Neural cell (in vitro differentiated cells): ENCODE measurements at regions not wholly inside any gene's neighbourhood (a gene's known extent, or its start where the extent isn't known, plus 50 kb on each side); places are given as distances from the start of the nearest gene placed in this dataset.

Experiments
- H2AFZ ChIP-seq: fragments of 200-600, 300-800 bp; sonication (generic), shearing (Covaris generic); 2 replicates; pipeline ENCODE4 v1.6.0; 2014; ENCODE audit warnings: low read depth, mild to moderate bottlenecking, antibody characterized with exemption, low read length, moderate library complexity
- H3F3A ChIP-seq: fragments of 200-600 bp; shearing (Covaris generic); 2 replicates; pipeline ENCODE4 v1.6.1; 2016; ENCODE audit warnings: mild to moderate bottlenecking, moderate library complexity, mixed read lengths, antibody characterized with exemption, low read length; ENCODE audit not compliant: insufficient read depth, poor library complexity, severe bottlenecking
- H3K27ac ChIP-seq: fragments of 200-600, 300-800 bp; sonication (generic), shearing (Covaris generic); 2 replicates; pipeline ENCODE4 v1.5.1; 2014; ENCODE audit warnings: mild to moderate bottlenecking, low read length, moderate library complexity
- H3K27me3 ChIP-seq: fragments of 300-800, 200-600 bp; sonication (generic), shearing (Covaris generic); 2 replicates; pipeline ENCODE4 v1.6.0; 2014; ENCODE audit warnings: mild to moderate bottlenecking, low read depth, low read length, moderate library complexity; ENCODE audit not compliant: insufficient read depth
- H3K36me3 ChIP-seq: fragments of 300-800, 200-600 bp; sonication (generic), shearing (Covaris generic); 2 replicates; pipeline ENCODE4 v1.5.1; 2014; ENCODE audit warnings: mild to moderate bottlenecking, antibody characterized with exemption, low read length, moderate library complexity; ENCODE audit not compliant: insufficient read depth
- H3K4me2 ChIP-seq: fragments of 300-800, 200-600 bp; sonication (generic), shearing (Covaris generic); 2 replicates; pipeline ENCODE4 v1.6.0; 2014; ENCODE audit warnings: mild to moderate bottlenecking, low read length
- H3K4me3 ChIP-seq: fragments of 300-800, 200-600 bp; sonication (generic), shearing (Covaris generic); 2 replicates; pipeline ENCODE4 v1.5.1; 2014; ENCODE audit warnings: mild to moderate bottlenecking, low read length, moderate library complexity
- H3K79me2 ChIP-seq: fragments of 200-600 bp; shearing (Covaris generic); replicated peaks from 2 replicates; pipeline ENCODE4 v1.6.0; 2014; ENCODE audit warnings: mild to moderate bottlenecking, low read length, moderate library complexity; ENCODE audit not compliant: insufficient read depth
- H3K9ac ChIP-seq: fragments of 300-800, 200-600 bp; sonication (generic), shearing (Covaris generic); 2 replicates; pipeline ENCODE4 v1.6.1; 2016; ENCODE audit warnings: mild to moderate bottlenecking, low read length, mixed read lengths
- H3K9me2 ChIP-seq: fragments of 200-600 bp; shearing (Covaris generic); 2 replicates; pipeline ENCODE4 v1.6.1; 2016; ENCODE audit warnings: mild to moderate bottlenecking, low read length, mixed read lengths; ENCODE audit not compliant: insufficient read depth
- H3K9me3 ChIP-seq: fragments of 200-600, 300-800 bp; sonication (generic), shearing (Covaris generic); 2 replicates; pipeline ENCODE4 v1.6.1; 2016; ENCODE audit warnings: mild to moderate bottlenecking, mixed run types, low read length, moderate library complexity, mixed read lengths
- H4K20me1 ChIP-seq: fragments of 200-600 bp; shearing (Covaris generic); 2 replicates; pipeline ENCODE4 v1.6.1; 2016; ENCODE audit warnings: mild to moderate bottlenecking, mixed run types; ENCODE audit not compliant: insufficient read depth
- EP300 ChIP-seq: fragments of 450-650 bp; conservative IDR thresholded peaks from 2 replicates; pipeline ENCODE4 v1.6.1; 2014; ENCODE audit warnings: antibody characterized with exemption, mild to moderate bottlenecking, moderate library complexity; ENCODE audit not compliant: poor library complexity, severe bottlenecking
- EZH2 ChIP-seq: fragments of 200-600, 300-800 bp; shearing (Covaris generic), sonication (generic); IDR thresholded peaks from 2 replicates; pipeline ENCODE4 v1.6.1; 2014; ENCODE audit warnings: antibody characterized with exemption, low read length, borderline replicate concordance, mild to moderate bottlenecking; ENCODE audit not compliant: insufficient read depth, poor library complexity, severe bottlenecking
- MXI1 ChIP-seq: fragments of 450-650 bp; conservative IDR thresholded peaks from 2 replicates; pipeline ENCODE4 v1.6.1; 2014; ENCODE audit warnings: antibody characterized with exemption, mild to moderate bottlenecking; ENCODE audit not compliant: poor library complexity, severe bottlenecking
- POLR2AphosphoS5 ChIP-seq: IDR thresholded peaks from 2 replicates; pipeline ENCODE4 v1.6.1; 2012
- RAD21 ChIP-seq: fragments of 450-650 bp; conservative IDR thresholded peaks from 2 replicates; pipeline ENCODE4 v1.6.1; 2014; ENCODE audit warnings: antibody characterized with exemption, mild to moderate bottlenecking, moderate library complexity
- SMC3 ChIP-seq: fragments of 450-650 bp; conservative IDR thresholded peaks from 2 replicates; pipeline ENCODE4 v1.6.1; 2014; ENCODE audit warnings: antibody characterized with exemption, mild to moderate bottlenecking, moderate library complexity; ENCODE audit not compliant: poor library complexity
- TAF1 ChIP-seq: IDR thresholded peaks from 2 replicates; pipeline ENCODE4 v1.6.1; 2012; ENCODE audit warnings: low read depth
- TF ChIP-seq, protein P1 (sequence below): fragments of 450-650 bp; IDR thresholded peaks from 2 replicates; pipeline ENCODE4 v1.5.1; 2014; ENCODE audit warnings: antibody characterized with exemption, mild to moderate bottlenecking, moderate library complexity; ENCODE audit not compliant: poor library complexity, severe bottlenecking

GRCh38 chr2:57296795-57297517, 749.6 kb upstream of the VRK2 start:
- Histone ChIP-seq H3K9ac (no peak overlapping the region), H4K20me1 (no peaks in the 10 kb centered on the region), H3K79me2 (no peaks in the 10 kb centered on the region), H3K9me2 (no peaks in the 10 kb centered on the region), H3K27ac (no peak overlapping the region), H3K9me3 (no peaks in the 10 kb centered on the region), H3K36me3 (no peaks in the 10 kb centered on the region), H3F3A (no peaks in the 10 kb centered on the region), H3K4me2 (no peak overlapping the region), H3K27me3 (no peaks in the 10 kb centered on the region), H3K4me3 (no peak overlapping the region), H2AFZ (no peak overlapping the region)
- no peak for TF ChIP-seq POLR2AphosphoS5
- no peak for TF ChIP-seq TAF1

GRCh38 chr2:57313678-57314077, 732.9 kb upstream of the VRK2 start:
- Histone ChIP-seq H3F3A (no peaks in the 10 kb centered on the region), H3K9ac (no peak overlapping the region), H4K20me1 (no peaks in the 10 kb centered on the region), H3K9me3 (no peaks in the 10 kb centered on the region), H3K27me3 (no peaks in the 10 kb centered on the region), H3K4me2 (no peak overlapping the region), H3K36me3 (no peaks in the 10 kb centered on the region), H3K4me3 (no peak overlapping the region), H3K9me2 (no peaks in the 10 kb centered on the region), H2AFZ (no peak overlapping the region), H3K27ac (no peak overlapping the region), H3K79me2 (no peaks in the 10 kb centered on the region)
- TF ChIP-seq SMC3 (no peak), POLR2AphosphoS5 (no peak), TAF1 (no peak), RAD21 (no peak), EP300 (no peak)
- TF ChIP-seq, protein P1, sequence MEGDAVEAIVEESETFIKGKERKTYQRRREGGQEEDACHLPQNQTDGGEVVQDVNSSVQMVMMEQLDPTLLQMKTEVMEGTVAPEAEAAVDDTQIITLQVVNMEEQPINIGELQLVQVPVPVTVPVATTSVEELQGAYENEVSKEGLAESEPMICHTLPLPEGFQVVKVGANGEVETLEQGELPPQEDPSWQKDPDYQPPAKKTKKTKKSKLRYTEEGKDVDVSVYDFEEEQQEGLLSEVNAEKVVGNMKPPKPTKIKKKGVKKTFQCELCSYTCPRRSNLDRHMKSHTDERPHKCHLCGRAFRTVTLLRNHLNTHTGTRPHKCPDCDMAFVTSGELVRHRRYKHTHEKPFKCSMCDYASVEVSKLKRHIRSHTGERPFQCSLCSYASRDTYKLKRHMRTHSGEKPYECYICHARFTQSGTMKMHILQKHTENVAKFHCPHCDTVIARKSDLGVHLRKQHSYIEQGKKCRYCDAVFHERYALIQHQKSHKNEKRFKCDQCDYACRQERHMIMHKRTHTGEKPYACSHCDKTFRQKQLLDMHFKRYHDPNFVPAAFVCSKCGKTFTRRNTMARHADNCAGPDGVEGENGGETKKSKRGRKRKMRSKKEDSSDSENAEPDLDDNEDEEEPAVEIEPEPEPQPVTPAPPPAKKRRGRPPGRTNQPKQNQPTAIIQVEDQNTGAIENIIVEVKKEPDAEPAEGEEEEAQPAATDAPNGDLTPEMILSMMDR = no peak

GRCh38 chr2:57314682-57315081, 731.9 kb upstream of the VRK2 start:
- Histone ChIP-seq H3K9ac (no peak overlapping the region), H2AFZ (no peak overlapping the region), H3K27me3 (no peaks in the 10 kb centered on the region), H3K79me2 (no peaks in the 10 kb centered on the region), H3K36me3 (no peaks in the 10 kb centered on the region), H4K20me1 (no peaks in the 10 kb centered on the region), H3K9me3 (no peaks in the 10 kb centered on the region), H3K4me3 (no peak overlapping the region), H3K27ac (no peak overlapping the region), H3F3A (no peaks in the 10 kb centered on the region), H3K9me2 (no peaks in the 10 kb centered on the region), H3K4me2 (no peak overlapping the region)
- TF ChIP-seq RAD21 = no peak
- no peak for TF ChIP-seq EZH2
- no peak for TF ChIP-seq MXI1
